MM.1S (cell line): ENCODE measurements at regions not wholly inside any gene's neighbourhood (a gene's known extent, or its start where the extent isn't known, plus 50 kb on each side); places are given as distances from the start of the nearest gene placed in this dataset.

ENCODE experiments used
- DNase-seq: peaks from one replicate; pipeline ENCODE4 v3.0.0-alpha.2; 2015
- H2AFZ ChIP-seq: fragments of 300-600 bp; sonication (generic); 2 replicates; pipeline ENCODE4 v1.6.0; 2016; ENCODE audit warnings: antibody characterized with exemption, low read length
- H3F3A ChIP-seq: fragments of 300-600 bp; sonication (generic); 2 replicates; pipeline ENCODE4 v1.6.1; 2016; ENCODE audit warnings: mild to moderate bottlenecking, antibody characterized with exemption, low read length, moderate library complexity, mixed read lengths; ENCODE audit not compliant: insufficient read depth
- H3K27ac ChIP-seq: fragments of 300-600 bp; sonication (generic); 2 replicates; pipeline ENCODE4 v1.5.1; 2016; ENCODE audit warnings: mild to moderate bottlenecking, low read length
- H3K27me3 ChIP-seq: fragments of 300-600 bp; sonication (generic); replicated peaks from 2 replicates; pipeline ENCODE4 v1.6.0; 2016; ENCODE audit warnings: low read length; ENCODE audit not compliant: insufficient read depth
- H3K36me3 ChIP-seq: fragments of 300-600 bp; sonication (generic); replicated peaks from 2 replicates; pipeline ENCODE4 v1.6.1; 2016; ENCODE audit warnings: mild to moderate bottlenecking, low read length, mixed read lengths; ENCODE audit not compliant: insufficient read depth
- H3K4me1 ChIP-seq: fragments of 300-600 bp; sonication (generic); 2 replicates; pipeline ENCODE4 v1.6.1; 2016; ENCODE audit warnings: low read length, mixed read lengths
- H3K4me2 ChIP-seq: fragments of 300-600 bp; sonication (generic); 2 replicates; pipeline ENCODE4 v1.6.0; 2016; ENCODE audit warnings: low read depth, low read length
- H3K4me3 ChIP-seq: fragments of 300-600 bp; sonication (generic); 2 replicates; pipeline ENCODE4 v1.5.1; 2016; ENCODE audit warnings: low read length, mixed read lengths
- H3K79me2 ChIP-seq: fragments of 300-600 bp; sonication (generic); 2 replicates; pipeline ENCODE4 v1.6.1; 2016; ENCODE audit warnings: mixed run types, low read length, mixed read lengths
- H3K9ac ChIP-seq: fragments of 300-600 bp; sonication (generic); 2 replicates; pipeline ENCODE4 v1.6.1; 2016; ENCODE audit warnings: low read length, mixed read lengths
- H3K9me2 ChIP-seq: fragments of 300-600 bp; sonication (generic); replicated peaks from 2 replicates; pipeline ENCODE4 v1.6.1; 2016; ENCODE audit warnings: mild to moderate bottlenecking, low read length, mixed read lengths; ENCODE audit not compliant: insufficient read depth
- H3K9me3 ChIP-seq: fragments of 300-600 bp; sonication (generic); replicated peaks from 2 replicates; pipeline ENCODE4 v1.6.1; 2016; ENCODE audit warnings: mild to moderate bottlenecking, low read length, mixed read lengths; ENCODE audit not compliant: insufficient read depth
- H4K20me1 ChIP-seq: fragments of 300-600 bp; sonication (generic); 2 replicates; pipeline ENCODE4 v1.6.1; 2016; ENCODE audit warnings: mild to moderate bottlenecking, low read length, moderate library complexity, mixed read lengths; ENCODE audit not compliant: insufficient read depth
- EZH2 ChIP-seq: fragments of 300-600 bp; sonication (generic); optimal IDR thresholded peaks from 2 replicates; pipeline ENCODE3; 2017; ENCODE audit warnings: low read depth, mild to moderate bottlenecking, antibody characterized with exemption, low read length, mixed read lengths
- EZH2phosphoT487 ChIP-seq: fragments of 300-600 bp; sonication (generic); IDR thresholded peaks from 2 replicates; pipeline ENCODE4 v1.6.1; 2018; ENCODE audit warnings: antibody characterized with exemption, low read length
- TF ChIP-seq, protein P1 (sequence below): fragments of 300-600 bp; sonication (generic); IDR thresholded peaks from 2 replicates; pipeline ENCODE4 v1.5.1; 2016; ENCODE audit warnings: antibody characterized with exemption, low read length, mixed read lengths

DNA sequence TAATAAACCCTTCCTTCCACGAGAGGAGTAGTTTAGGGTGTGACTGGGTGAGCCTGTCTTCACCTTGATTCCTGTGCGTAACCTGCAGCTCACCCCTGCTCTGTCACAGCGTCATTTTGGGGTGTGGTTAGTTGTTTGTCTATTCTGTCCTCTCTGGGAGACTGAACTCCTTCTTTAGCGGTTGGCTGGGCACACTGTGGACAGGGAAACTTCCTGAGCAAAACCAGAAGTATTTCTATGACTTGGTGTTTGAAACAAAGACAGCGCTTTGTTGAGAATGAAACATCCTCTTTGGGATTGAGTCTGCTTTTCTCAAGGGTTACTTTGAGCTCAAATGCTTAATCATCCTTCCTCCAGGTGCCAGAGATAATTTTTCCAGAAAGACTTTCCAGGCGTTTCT is 270.7 kb downstream of the HRH4 start:
- H3K27ac ChIP-seq, result no peak overlapping the region
- H3K27me3 ChIP-seq, result no peaks in the 10 kb centered on the region
- no peak overlapping the region for H3K4me2 ChIP-seq
- no peaks in the 10 kb centered on the region for H3F3A ChIP-seq
- no peak for DNase-seq
- H3K79me2 ChIP-seq, result no peaks in the 10 kb centered on the region
- no peaks in the 10 kb centered on the region for H3K9me2 ChIP-seq
- H3K9me3 ChIP-seq, result no peaks in the 10 kb centered on the region
- H3K4me1 ChIP-seq, result no peaks in the 10 kb centered on the region; the same call in 1 of the 2 replicates
- no peak overlapping the region for H3K4me3 ChIP-seq
- H2AFZ ChIP-seq, result no peak overlapping the region
- TF ChIP-seq, protein P1, sequence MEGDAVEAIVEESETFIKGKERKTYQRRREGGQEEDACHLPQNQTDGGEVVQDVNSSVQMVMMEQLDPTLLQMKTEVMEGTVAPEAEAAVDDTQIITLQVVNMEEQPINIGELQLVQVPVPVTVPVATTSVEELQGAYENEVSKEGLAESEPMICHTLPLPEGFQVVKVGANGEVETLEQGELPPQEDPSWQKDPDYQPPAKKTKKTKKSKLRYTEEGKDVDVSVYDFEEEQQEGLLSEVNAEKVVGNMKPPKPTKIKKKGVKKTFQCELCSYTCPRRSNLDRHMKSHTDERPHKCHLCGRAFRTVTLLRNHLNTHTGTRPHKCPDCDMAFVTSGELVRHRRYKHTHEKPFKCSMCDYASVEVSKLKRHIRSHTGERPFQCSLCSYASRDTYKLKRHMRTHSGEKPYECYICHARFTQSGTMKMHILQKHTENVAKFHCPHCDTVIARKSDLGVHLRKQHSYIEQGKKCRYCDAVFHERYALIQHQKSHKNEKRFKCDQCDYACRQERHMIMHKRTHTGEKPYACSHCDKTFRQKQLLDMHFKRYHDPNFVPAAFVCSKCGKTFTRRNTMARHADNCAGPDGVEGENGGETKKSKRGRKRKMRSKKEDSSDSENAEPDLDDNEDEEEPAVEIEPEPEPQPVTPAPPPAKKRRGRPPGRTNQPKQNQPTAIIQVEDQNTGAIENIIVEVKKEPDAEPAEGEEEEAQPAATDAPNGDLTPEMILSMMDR, result no peak
- no peak for TF ChIP-seq EZH2
- no peak for TF ChIP-seq EZH2phosphoT487
- H4K20me1 ChIP-seq, result no peaks in the 10 kb centered on the region
- no peaks in the 10 kb centered on the region for H3K36me3 ChIP-seq
- H3K9ac ChIP-seq, result no peak overlapping the region

DNA sequence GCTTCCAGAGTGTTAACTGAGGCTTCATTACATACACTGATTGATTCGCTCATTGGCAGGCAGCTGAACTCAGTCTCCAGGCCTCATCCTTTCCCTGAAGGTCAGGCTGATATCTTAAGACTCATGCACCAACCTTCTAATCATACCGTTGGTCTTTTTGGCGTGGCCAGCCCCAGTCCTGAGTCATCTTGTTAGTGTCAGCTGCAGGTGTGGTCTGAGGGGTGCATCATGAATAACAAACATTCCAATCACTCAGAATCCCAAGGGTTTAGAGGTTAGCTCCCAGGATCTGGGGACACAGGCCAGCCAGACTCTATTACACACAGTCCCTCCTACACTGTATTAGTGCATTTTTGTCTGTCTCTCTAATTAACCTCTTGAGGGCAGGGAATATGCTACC is 271.5 kb downstream of the HRH4 start:
- Histone ChIP-seq H3K4me2 (no peak overlapping the region), H3K36me3 (no peaks in the 10 kb centered on the region), H3F3A (no peaks in the 10 kb centered on the region), H3K9me3 (no peaks in the 10 kb centered on the region), H3K27ac (no peak overlapping the region), H2AFZ (no peak overlapping the region), H3K9ac (no peak overlapping the region), H3K4me1 (no peaks in the 10 kb centered on the region; the same call in 1 of the 2 replicates), H4K20me1 (no peaks in the 10 kb centered on the region), H3K4me3 (no peak overlapping the region), H3K9me2 (no peaks in the 10 kb centered on the region), H3K27me3 (no peaks in the 10 kb centered on the region), H3K79me2 (no peaks in the 10 kb centered on the region)
- no peak for DNase-seq
- TF ChIP-seq EZH2phosphoT487 (no peak), EZH2 (no peak)
- TF ChIP-seq, protein P1, result no peak

DNA sequence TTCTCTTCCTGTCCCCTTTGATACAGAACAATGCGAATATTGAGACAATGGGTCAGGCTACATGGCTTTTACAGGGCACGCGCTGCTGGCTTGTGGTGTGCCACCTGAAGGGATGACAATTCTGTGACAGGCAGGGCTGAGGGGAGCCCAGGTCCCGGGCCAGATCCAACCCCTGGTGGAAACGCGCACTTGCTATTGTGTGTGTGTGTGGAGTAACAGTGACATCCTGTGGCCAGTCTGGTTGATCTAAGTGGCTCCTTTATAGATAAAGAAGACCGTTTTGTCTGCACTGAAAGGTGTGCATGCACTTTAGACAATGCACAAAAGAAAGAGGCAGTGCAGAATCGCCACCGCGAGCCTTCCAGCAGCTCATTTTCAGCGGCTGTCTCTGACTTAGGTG is 273.6 kb downstream of the HRH4 start:
- Histone ChIP-seq H3K9ac (no peak overlapping the region), H3K27ac (no peak overlapping the region), H3K9me3 (no peaks in the 10 kb centered on the region), H3K36me3 (no peaks in the 10 kb centered on the region), H3K4me1 (no peaks in the 10 kb centered on the region), H3F3A (no peaks in the 10 kb centered on the region), H2AFZ (no peak overlapping the region), H3K79me2 (no peaks in the 10 kb centered on the region), H3K4me2 (no peak overlapping the region), H3K4me3 (no peak overlapping the region), H4K20me1 (no peaks in the 10 kb centered on the region), H3K27me3 (no peaks in the 10 kb centered on the region), H3K9me2 (no peaks in the 10 kb centered on the region)
- TF ChIP-seq, protein P1, result peak; percentile 28; the same call in 1 of the 2 replicates
- TF ChIP-seq EZH2, result no peak
- no peak for DNase-seq
